A673 (cell line): ENCODE measurements at regions not wholly inside any gene's neighbourhood (a gene's known extent, or its start where the extent isn't known, plus 50 kb on each side); places are given as distances from the start of the nearest gene placed in this dataset.

Experiments used
- EZH2 ChIP-seq: fragments of 200-600 bp; sonication (generic); IDR thresholded peaks from 2 replicates; pipeline ENCODE4 v1.6.1; 2017; ENCODE audit warnings: borderline replicate concordance, low read depth, mild to moderate bottlenecking, mixed read lengths, antibody characterized with exemption, low read length; ENCODE audit not compliant: poor library complexity, severe bottlenecking
- TF ChIP-seq, protein P1 (sequence below): fragments of 300-800, 200-600 bp; sonication (generic); conservative IDR thresholded peaks from 2 replicates; pipeline ENCODE4 v1.5.1; 2017; ENCODE audit warnings: low read depth, mild to moderate bottlenecking, antibody characterized with exemption, low read length, moderate library complexity, mixed read lengths

DNA sequence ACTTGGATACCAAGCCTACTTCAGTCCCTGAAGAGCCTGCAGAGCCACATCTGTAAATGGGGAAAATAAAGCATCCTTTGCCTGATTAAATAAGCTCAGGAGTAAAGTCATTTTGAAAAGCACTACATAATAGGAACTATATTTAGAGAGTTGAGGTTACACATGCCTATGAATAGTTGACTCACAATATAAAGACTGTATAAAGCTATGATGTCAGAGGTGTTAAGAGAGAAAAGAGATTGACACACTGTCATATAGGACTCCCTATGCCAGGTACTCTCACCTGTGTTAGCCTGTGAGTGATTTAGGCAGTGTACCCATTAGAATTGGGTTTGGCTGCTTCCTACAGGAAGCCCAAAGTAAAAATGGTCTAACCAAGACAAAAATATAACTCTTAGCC, 87.7 kb upstream of the CRHR1 start:
- TF ChIP-seq, protein P1, sequence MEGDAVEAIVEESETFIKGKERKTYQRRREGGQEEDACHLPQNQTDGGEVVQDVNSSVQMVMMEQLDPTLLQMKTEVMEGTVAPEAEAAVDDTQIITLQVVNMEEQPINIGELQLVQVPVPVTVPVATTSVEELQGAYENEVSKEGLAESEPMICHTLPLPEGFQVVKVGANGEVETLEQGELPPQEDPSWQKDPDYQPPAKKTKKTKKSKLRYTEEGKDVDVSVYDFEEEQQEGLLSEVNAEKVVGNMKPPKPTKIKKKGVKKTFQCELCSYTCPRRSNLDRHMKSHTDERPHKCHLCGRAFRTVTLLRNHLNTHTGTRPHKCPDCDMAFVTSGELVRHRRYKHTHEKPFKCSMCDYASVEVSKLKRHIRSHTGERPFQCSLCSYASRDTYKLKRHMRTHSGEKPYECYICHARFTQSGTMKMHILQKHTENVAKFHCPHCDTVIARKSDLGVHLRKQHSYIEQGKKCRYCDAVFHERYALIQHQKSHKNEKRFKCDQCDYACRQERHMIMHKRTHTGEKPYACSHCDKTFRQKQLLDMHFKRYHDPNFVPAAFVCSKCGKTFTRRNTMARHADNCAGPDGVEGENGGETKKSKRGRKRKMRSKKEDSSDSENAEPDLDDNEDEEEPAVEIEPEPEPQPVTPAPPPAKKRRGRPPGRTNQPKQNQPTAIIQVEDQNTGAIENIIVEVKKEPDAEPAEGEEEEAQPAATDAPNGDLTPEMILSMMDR = no peak
- no peak for TF ChIP-seq EZH2
